GM19239 (cell line): ENCODE measurements at regions not wholly inside any gene's neighbourhood (a gene's known extent, or its start where the extent isn't known, plus 50 kb on each side); places are given as distances from the start of the nearest gene placed in this dataset.

Source experiments
- DNase-seq: peaks from one replicate; pipeline ENCODE4 v3.0.0; 2011; ENCODE audit warnings: low spot score; ENCODE audit not compliant: insufficient read length
- FAIRE-seq: peaks from 2 replicates; lab custom pipeline; 2011; peaks lifted over from hg19 to GRCh38; lab: Jason Lieb, UNC

DNA sequence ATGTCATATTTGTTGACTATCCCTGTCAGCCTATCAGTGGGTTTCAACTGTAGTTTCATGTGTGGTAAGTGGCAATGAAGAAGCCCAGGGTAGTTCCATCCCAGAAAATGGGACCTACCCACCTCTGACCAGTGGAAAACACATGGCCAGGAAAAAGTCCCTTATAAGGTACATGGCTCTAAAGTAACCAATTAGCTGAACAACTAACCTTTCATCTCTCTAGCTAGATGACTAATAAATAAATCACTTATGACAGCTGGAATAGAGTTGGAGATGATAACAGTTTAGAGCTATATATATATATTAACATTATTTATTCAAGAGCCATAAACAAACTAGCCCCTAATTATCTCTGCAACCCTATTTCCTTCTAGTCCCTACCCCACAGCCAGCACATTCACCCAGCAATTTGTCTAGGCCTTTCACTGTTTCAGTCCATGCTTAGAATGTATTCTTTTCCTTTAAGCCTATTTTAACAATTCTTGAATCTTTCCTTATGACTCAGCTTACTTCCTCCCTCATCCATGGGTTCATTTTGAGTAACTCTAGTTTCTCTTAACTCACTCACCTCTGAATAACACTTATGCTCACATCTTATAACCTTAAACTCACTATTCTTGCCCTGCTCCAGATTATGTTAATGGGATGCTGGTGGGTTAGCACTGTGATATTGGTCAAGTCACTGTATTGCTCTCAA, 83.7 kb downstream of the TNFSF18 start:
- no peak for DNase-seq
- no peak for FAIRE-seq

DNA sequence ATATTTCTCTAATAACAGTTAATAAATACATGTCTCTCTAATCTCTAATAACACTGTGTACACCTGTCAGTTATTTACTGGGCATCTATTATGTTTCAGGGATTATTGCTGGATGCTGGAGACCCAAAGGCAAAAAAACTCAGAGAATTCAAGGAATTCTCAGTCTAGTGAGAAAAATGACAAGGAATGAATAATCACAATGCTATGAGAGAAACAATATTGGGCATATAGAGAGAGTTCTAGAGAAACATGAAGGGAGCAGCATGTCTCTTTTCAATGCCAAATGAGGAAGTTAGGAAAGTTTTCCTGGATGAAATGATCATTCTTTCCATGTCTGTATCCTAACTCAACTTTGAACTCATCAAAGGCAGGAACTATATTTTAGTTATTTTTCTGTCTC, 82.8 kb downstream of the TNFSF18 start:
- FAIRE-seq: no peak
- DNase-seq: no peak

DNA sequence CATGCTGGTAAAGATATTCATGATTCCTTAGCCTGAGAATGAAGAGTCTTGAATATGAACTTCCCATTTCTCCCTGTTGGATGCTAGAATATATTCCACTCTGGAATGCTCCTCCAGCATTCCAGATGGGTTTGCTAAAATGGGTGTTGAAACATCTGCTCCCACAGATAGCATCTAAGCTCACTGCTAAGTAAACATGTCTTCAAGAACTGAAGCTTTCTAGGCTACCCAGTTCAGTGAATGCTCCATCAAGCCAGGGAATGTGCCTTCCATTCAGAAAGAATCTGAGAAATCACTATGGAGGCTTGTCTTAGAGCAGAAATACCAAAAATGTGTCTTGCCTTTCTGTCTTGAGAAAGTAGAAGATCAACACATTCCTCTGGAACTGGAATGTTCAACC, 81.1 kb downstream of the TNFSF18 start:
- DNase-seq (no peak), FAIRE-seq (no peak)

DNA sequence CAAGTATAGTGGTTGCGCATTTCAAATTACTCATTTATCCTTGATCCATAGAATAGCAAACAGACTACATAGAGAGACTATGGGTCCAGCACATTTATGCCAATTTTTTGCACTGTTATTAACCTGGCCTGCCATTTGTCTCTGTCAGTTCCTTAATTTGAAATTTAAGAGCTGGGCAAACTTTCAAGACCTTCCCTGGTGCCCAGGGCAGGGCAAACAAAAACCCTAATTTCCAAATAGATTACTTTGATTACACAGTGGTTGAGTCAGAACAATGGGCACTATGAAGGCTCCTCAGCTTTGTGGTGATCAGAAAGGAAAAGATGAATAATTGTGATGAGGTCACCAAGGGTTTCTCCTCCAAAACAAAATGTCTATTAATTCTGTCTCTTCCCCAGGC, 80.6 kb downstream of the TNFSF18 start:
- DNase-seq (no peak), FAIRE-seq (no peak)

DNA sequence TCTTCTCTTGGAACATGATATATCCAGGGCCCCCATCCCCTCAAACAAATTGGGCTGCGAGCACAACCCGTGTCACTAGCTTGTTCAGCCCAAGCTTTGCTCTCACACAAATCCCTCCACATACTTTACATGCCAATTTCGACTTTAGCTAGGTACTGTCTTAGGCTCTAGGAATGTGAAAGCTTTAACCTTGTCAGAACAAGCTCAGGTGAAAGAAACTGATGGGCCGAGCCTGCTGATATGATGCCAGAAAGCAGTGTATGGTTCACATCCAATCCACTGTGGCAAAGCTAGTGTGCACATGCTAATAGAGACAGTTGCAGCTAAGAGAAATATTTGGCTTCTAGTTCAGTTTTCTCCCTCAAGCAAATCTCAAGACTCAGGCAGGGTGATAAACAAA, 79.5 kb downstream of the TNFSF18 start:
- DNase-seq (no peak), FAIRE-seq (no peak)

DNA sequence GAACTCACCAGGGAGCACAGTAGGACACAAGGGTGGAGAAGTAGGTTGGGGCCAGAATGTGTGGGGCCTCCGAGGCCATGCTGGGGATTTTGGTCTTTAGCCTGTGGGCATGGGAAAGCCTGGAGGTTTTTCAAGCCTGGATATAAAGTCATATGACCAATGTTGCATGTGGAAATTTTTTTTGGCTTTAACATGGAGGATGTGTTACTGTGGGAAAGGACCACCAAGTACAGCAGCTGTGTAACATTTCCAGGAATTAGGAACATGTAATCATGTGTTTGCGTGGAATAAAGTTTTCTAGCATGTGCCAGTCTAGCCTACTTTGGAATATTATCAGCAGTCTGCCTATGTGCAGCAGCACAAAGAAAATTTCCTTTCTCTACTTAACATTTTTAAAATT, 78.5 kb downstream of the TNFSF18 start:
- DNase-seq (no peak), FAIRE-seq (no peak)

DNA sequence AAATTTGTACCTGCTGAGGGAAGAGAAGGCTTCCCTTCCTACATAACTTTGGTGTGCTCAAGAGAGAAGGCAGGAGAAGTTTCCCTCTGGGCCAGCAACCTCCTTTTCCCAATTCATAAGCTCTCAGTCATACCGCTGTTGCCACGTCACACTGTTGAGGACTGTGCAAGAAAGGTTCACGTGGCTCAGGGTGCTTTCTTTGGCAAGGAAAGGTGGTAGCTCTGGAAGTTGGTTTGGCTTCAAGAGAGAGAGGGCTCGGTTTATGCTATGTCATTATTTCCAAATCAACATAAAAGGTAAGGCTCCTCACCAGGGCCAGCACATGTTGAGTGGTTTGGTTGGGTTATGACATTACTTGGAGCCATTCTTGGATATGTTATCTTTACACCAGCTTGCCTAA, 77.3 kb downstream of the TNFSF18 start:
- no peak for FAIRE-seq
- DNase-seq: no peak

DNA sequence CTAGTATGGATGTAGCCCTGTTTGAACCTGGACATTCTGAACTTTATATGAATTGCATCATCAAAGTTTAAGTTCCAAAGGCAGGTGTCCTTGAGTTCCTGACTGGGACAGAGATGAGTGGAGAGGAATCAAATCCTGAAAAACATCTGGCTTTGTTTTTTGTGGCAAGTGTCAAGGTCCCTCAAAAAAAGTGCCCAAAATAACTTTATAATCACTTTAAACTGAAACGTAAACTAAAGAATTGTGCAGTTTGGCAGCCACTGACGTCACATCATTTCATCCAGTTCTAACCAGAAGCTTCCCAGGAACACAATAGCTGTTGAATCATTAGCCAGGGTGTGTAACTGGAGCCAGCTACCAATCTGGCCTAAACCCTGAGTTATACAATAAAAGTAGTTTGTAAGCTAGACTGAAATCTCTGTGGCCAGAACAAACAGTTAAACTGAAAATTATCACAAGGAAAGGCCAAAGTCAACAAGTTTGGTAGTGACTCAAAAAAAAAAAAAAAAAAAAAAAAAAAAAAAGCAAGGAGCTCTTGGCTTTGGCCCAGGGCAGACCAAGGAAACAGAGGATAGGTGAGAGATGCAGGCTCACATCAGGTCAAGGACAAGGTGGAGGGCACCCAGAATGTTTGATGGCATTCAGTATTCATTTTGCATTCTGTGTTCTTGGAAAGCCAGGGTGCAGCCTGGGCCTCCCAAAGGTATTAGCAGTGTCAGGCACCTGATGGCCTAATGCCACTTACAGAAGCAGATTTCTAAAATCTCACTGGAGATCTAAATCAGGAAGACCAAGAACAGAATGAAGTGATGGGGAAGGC, 74.3 kb downstream of the TNFSF18 start:
- no peak for DNase-seq
- FAIRE-seq: no peak

DNA sequence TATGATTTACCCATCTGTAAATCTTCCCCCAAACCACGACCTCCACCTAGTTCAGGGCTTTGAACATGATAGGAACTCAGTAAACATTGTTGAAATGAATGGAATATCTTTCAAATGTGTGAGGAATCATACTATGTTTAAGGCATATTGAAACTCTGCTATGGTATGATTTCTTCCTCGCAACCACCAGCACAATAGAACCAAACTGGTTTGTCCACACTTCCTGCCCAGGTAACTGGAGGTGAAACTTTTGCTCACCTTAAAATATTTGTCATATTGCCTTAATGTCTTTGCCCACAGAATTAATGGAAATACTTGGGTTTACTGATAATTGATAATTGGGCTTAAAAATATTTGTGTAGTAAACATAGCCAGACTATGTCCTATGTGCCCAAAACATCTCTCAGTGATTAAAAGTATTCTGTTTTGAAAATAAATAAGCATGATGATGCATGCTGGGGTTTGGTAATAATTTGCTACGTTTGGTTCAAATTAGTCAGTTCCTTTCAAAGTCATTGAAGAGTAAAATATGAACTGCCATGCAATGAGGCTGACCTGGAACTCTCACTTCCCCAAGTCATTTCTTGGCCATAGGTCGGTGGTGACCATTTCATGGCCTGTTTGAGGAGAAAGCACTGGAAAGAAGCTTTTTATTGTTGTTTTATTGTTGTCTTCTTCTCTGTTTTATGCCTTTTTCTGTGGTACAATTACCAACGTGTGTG, 73.3 kb downstream of the TNFSF18 start:
- DNase-seq (no peak), FAIRE-seq (peak; percentile 47)

DNA sequence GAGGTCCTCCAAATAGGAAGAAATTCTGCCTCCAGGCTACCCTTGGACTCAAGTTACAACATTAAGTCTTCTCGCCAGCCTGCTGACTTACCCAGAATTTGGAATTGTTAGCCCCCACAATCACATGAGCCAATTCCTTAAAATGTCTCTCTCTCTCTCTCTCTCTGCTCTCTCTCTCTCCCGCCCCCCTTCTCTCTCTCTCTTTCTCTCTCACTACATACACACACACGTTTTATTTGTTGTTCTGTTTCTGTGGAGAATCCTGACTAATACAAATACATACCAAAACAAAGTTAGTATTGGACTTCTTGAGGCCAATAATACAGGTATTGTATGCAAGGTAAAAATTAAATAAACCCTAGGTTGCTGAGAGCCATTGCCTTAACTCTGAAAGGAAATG, 72.1 kb downstream of the TNFSF18 start:
- DNase-seq (no peak), FAIRE-seq (no peak)

DNA sequence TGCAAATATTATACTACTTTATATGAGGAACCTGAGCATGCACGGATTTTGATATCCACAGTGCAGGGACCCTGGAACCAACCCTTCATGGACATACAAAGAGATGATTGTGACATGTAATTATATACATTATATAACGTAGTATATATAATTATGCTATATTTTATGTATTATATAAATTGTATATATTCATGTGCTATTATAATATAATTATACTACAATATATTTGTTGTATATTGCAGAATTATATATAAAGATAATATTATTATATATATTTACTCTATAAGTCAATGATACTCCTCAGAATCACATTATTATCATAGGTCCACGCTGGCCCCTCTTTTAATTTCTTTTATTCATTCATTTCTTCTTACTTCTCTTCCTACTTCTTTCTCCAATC, 70.9 kb downstream of the TNFSF18 start:
- no peak for FAIRE-seq

DNA sequence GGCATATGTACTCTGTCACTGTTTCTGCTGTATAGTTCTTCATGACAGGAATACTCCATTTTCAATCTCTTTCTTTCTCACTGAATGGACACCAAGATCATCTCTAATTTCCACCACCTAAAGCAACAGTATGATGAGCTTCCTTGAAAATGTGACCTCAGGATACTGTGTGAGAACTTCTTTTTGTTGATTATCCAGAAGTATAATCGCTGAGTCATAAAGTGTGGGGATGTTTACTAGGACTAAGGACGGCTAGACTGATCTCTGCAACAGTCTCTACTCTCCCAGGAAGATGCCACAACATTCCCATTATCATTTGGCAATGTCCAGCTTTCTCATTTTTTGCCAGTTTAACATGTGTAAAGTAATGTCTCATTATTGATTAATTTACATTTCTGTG, 70.3 kb downstream of the TNFSF18 start:
- no peak for DNase-seq
- FAIRE-seq: no peak

More for the DNA sequence above, 70.9 kb downstream of the TNFSF18 start:
- DNase-seq: no peak

DNA sequence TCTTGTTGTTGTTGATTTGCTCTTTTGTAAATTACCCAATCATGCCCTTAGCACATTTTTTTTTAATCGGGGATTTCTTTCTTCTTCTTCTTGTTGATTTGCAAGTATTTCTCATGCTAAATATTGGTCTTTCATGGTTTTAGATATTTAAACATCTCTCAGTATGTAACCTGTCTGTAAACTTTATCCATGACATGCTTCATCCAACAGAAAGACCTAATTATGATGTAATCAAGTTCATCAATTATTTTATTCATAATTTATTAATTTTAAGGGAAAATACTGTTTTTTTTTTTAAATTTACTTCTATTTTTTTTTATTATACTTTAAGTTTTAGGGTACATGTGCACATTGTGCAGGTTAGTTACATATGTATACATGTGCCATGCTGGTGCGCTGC, 69.8 kb downstream of the TNFSF18 start:
- DNase-seq (no peak), FAIRE-seq (no peak)
